K562 (cell line): ENCODE measurements at regions not wholly inside any gene's neighbourhood (a gene's known extent, or its start where the extent isn't known, plus 50 kb on each side); places are given as distances from the start of the nearest gene placed in this dataset.

Experiments
- CTCF ChIP-seq, 3 experiments: IDR thresholded peaks in 2 of 3; conservative IDR thresholded peaks in 1 of 3; 2 replicates each; pipeline ENCODE4 v1.5.1; 2011 to 2012; ENCODE audit warnings: low read length in 3 of 3, mild to moderate bottlenecking in 3 of 3, control low read depth in 2 of 3, improper control_type of control experiment in 1 of 3, inconsistent platforms in 1 of 3, low read depth in 1 of 3, mixed read lengths in 1 of 3, moderate library complexity in 1 of 3; ENCODE audit not compliant: insufficient read depth in 2 of 3
- DPF2 ChIP-seq: fragments of 450-650 bp; IDR thresholded peaks from 2 replicates; pipeline ENCODE4 v1.6.1; 2016
- ETV6 ChIP-seq, 3 experiments: fragments of 150-350 bp in 1 of 3; sonication (generic) in 1 of 3; formaldehyde crosslinking in 1 of 3; IDR thresholded peaks; 2 replicates each; pipeline versions ENCODE4 v1.6.1 to v1.8.0; 2014 to 2022; ENCODE audit warnings: borderline replicate concordance in 2 of 3, low read depth in 2 of 3, antibody characterized with exemption in 1 of 3, low read length in 1 of 3, mild to moderate bottlenecking in 1 of 3, missing genetic modification reagents in 1 of 3
- GABPA ChIP-seq: fragments of 200-800 bp; sonication (Bioruptor generic); conservative IDR thresholded peaks from 2 replicates; pipeline ENCODE4 v1.6.1; 2016; ENCODE audit warnings: low read depth, missing genetic modification characterization, missing compliant biosample characterization
- JUN ChIP-seq, 2 experiments: sonication (generic) in 1 of 2; formaldehyde crosslinking in 1 of 2; IDR thresholded peaks; 2 replicates each; pipeline versions ENCODE4 v1.6.1 to v1.8.0; 2012 to 2022; ENCODE audit warnings: borderline replicate concordance in 2 of 2, mild to moderate bottlenecking in 2 of 2, improper control_type of control experiment in 1 of 2, low read depth in 1 of 2, low read length in 1 of 2, missing genetic modification reagents in 1 of 2
- NR2C1 ChIP-seq, 2 experiments: fragments of 450-650 bp; IDR thresholded peaks; 2 replicates each; pipeline ENCODE4 v1.6.1; 2017; ENCODE audit warnings: mild to moderate bottlenecking in 2 of 2, antibody characterized with exemption in 1 of 2, inconsistent platforms in 1 of 2, missing compliant biosample characterization in 1 of 2, missing genetic modification characterization in 1 of 2
- POLR2A ChIP-seq: fragments of 450-650 bp; conservative IDR thresholded peaks from 2 replicates; pipeline ENCODE4 v1.6.1; 2016
- RB1 ChIP-seq: fragments of 450-650 bp; IDR thresholded peaks from 2 replicates; pipeline ENCODE4 v1.6.1; 2017; ENCODE audit warnings: low read depth, mild to moderate bottlenecking
- SP1 ChIP-seq: sonication (generic); formaldehyde crosslinking; IDR thresholded peaks from 2 replicates; pipeline ENCODE4 v1.8.1; 2022; ENCODE audit warnings: mild to moderate bottlenecking, missing genetic modification reagents
- TRIM28 ChIP-seq: fragments of 450-650 bp; IDR thresholded peaks from 2 replicates; pipeline ENCODE4 v1.6.1; 2017
- ZBTB17 ChIP-seq: fragments of 450-650 bp; formaldehyde crosslinking; IDR thresholded peaks from 2 replicates; pipeline ENCODE4 v1.4.0; 2020; ENCODE audit warnings: mild to moderate bottlenecking
- ZNF445 ChIP-seq: fragments of 250-450 bp; sonication (Bioruptor Pico); IDR thresholded peaks from 2 replicates; pipeline ENCODE4 v1.4.0; 2020; ENCODE audit warnings: low read depth, mild to moderate bottlenecking, moderate library complexity
- ZNF699 ChIP-seq: fragments of 250-450 bp; sonication (Bioruptor Pico); IDR thresholded peaks from 2 replicates; pipeline ENCODE4 v1.8.0; 2021; ENCODE audit warnings: mild to moderate bottlenecking, moderate library complexity; ENCODE audit not compliant: insufficient replicate concordance

- no peak for TF ChIP-seq RB1
- TF ChIP-seq ZNF445, result no peak
- TF ChIP-seq CTCF (IDR thresholded peaks at IDR 0.05 in 2 of 3, conservative IDR thresholded peaks at IDR 0.05 in 1 of 3; ENCODE audit: insufficient read depth in 2 of 3, low read depth in 1 of 3, low read length in 3 of 3), result no peak
- TF ChIP-seq ZBTB17 (CRISPR knock-in tag), result no peak
- TF ChIP-seq DPF2, result no peak
- TF ChIP-seq NR2C1 (IDR thresholded peaks at IDR 0.05), result no peak
- TF ChIP-seq NR2C1 (tag; IDR thresholded peaks at IDR 0.05), result no peak
- TF ChIP-seq SP1 (CRISPR knock-in tag), result no peak
- no peak for TF ChIP-seq JUN (IDR thresholded peaks at IDR 0.05; ENCODE audit: borderline replicate concordance, low read depth, low read length)
- no peak for TF ChIP-seq JUN (CRISPR knock-in tag; IDR thresholded peaks at IDR 0.05; ENCODE audit: borderline replicate concordance)
- no peak for TF ChIP-seq GABPA (tag)
- no peak for TF ChIP-seq ZNF699 (CRISPR knock-in tag)
- no peak for TF ChIP-seq TRIM28
- no peak for TF ChIP-seq POLR2A
- no peak for TF ChIP-seq ETV6 (IDR thresholded peaks at IDR 0.05; ENCODE audit: borderline replicate concordance in 1 of 2, low read depth in 2 of 2, low read length in 1 of 2)
- no peak for TF ChIP-seq ETV6 (CRISPR knock-in tag; IDR thresholded peaks at IDR 0.05; ENCODE audit: borderline replicate concordance)
Observed at GRCh38 chr5:26205121-26205520, 833.3 kb downstream of the CDH9 start.
